GM12878 (cell line): ENCODE measurements at regions not wholly inside any gene's neighbourhood (a gene's known extent, or its start where the extent isn't known, plus 50 kb on each side); places are given as distances from the start of the nearest gene placed in this dataset.

Experiments used
- ATAC-seq: fragments of 200-7000 bp; cut with Tn5 transposase; 3 replicates; pipeline ENCODE4 v1.9.1; 2020; ENCODE audit warnings: mild to moderate bottlenecking, moderate library complexity
- BruUV-seq: library from RNA; stranded (reverse); fragments of 400-500 nt; replicated peaks from 2 replicates; lab custom pipeline; 2021; lab: Mats Ljungman, UMichigan
- CTCF ChIA-PET: fragments of 300-600 bp; sonication (Branson Sonifier 250); formaldehyde crosslinking; extraction: SDS; loops from one replicate; lab custom pipeline; 2021; ENCODE audit warnings: inconsistent platforms; lab: Yijun Ruan, JAX
- POLR2A ChIA-PET: fragments of 350-600 bp; formaldehyde crosslinking; extraction: SDS; loops from one replicate; lab custom pipeline; 2021; ENCODE audit warnings: inconsistent platforms; lab: Charles Lee
- RAD21 ChIA-PET: fragments of 300-600 bp; sonication (Branson Sonifier 250); formaldehyde crosslinking; loops from one replicate; lab custom pipeline; 2023; ENCODE audit warnings: antibody characterized with exemption; ENCODE audit not compliant: unreplicated experiment; lab: Charles Lee
- SMC1A ChIA-PET: fragments of 300-600 bp; sonication (Branson Sonifier 250); formaldehyde crosslinking; loops from one replicate; lab custom pipeline; 2023; ENCODE audit not compliant: unreplicated experiment, uncharacterized antibody; lab: Charles Lee
- DNase-seq: peaks from one replicate; pipeline ENCODE4 v3.0.0-alpha.2; 2011; ENCODE audit warnings: low read depth, low spot score
- FAIRE-seq: peaks from 3 replicates; lab custom pipeline; 2011; peaks lifted over from hg19 to GRCh38; lab: Jason Lieb, UNC
- H2AFZ ChIP-seq: 2 replicates; pipeline ENCODE4 v1.6.0; 2011; ENCODE audit warnings: low read depth, low read length, control low read depth; ENCODE audit not compliant: control insufficient read depth
- H3K27ac ChIP-seq: 2 replicates; pipeline ENCODE4 v1.5.1; 2011; ENCODE audit warnings: control low read depth; ENCODE audit not compliant: control insufficient read depth, insufficient read depth
- H3K27me3 ChIP-seq, 2 experiments: replicated peaks in 1 of 2; 2 replicates each; pipeline versions ENCODE4 v1.6.0 to v1.6.1; 2011; ENCODE audit warnings: low read length in 1 of 2; ENCODE audit not compliant: control insufficient read depth in 2 of 2, insufficient read depth in 2 of 2
- H3K36me3 ChIP-seq, 2 experiments: 2 replicates each; pipeline ENCODE4 v1.5.1; 2011; ENCODE audit warnings: low read length in 1 of 2; ENCODE audit not compliant: control insufficient read depth in 2 of 2, insufficient read depth in 2 of 2
- H3K4me1 ChIP-seq: 2 replicates; pipeline ENCODE4 v1.6.1; 2011; ENCODE audit warnings: mild to moderate bottlenecking, low read length, moderate library complexity, mixed read lengths; ENCODE audit not compliant: control insufficient read depth, insufficient read depth
- H3K4me2 ChIP-seq: 2 replicates; pipeline ENCODE4 v1.6.0; 2011; ENCODE audit warnings: control low read depth; ENCODE audit not compliant: control insufficient read depth, insufficient read depth
- H3K4me3 ChIP-seq: fragments of 200-600 bp; sonication (generic); 2 replicates; pipeline ENCODE4 v1.5.1; 2016
- H3K79me2 ChIP-seq: 2 replicates; pipeline ENCODE4 v1.6.0; 2011; ENCODE audit warnings: low read length; ENCODE audit not compliant: control insufficient read depth, insufficient read depth
- H3K9ac ChIP-seq: 2 replicates; pipeline ENCODE4 v1.8.0; 2011; ENCODE audit warnings: low read length, control low read depth, mixed read lengths; ENCODE audit not compliant: control insufficient read depth, insufficient read depth
- H3K9me3 ChIP-seq: replicated peaks from 3 replicates; pipeline ENCODE4 v1.5.1; 2011; ENCODE audit warnings: mild to moderate bottlenecking, low read length; ENCODE audit not compliant: control insufficient read depth, insufficient read depth
- H4K20me1 ChIP-seq: 2 replicates; pipeline ENCODE4 v1.6.0; 2011; ENCODE audit not compliant: control insufficient read depth, insufficient read depth
- DPF2 ChIP-seq: fragments of 450-650 bp; IDR thresholded peaks from 2 replicates; pipeline ENCODE4 v1.6.1; 2017; ENCODE audit warnings: mild to moderate bottlenecking
- MYB ChIP-seq: fragments of 150-350 bp; IDR thresholded peaks from 2 replicates; pipeline ENCODE4 v1.6.1; 2014; ENCODE audit warnings: mild to moderate bottlenecking, low read depth, low read length, borderline replicate concordance
- TAF1 ChIP-seq: IDR thresholded peaks from 2 replicates; pipeline ENCODE4 v1.6.1; 2011; ENCODE audit warnings: mild to moderate bottlenecking, low read depth, low read length, borderline replicate concordance
- TARDBP ChIP-seq: IDR thresholded peaks from 2 replicates; pipeline ENCODE4 v1.6.1; 2016; ENCODE audit warnings: borderline replicate concordance
- TBL1XR1 ChIP-seq: IDR thresholded peaks from 2 replicates; pipeline ENCODE4 v1.6.1; 2012; ENCODE audit warnings: low read depth, low read length, improper control_type of control experiment
- ZNF384 ChIP-seq: IDR thresholded peaks from 2 replicates; pipeline ENCODE4 v1.6.1; 2012; ENCODE audit warnings: low read depth, mild to moderate bottlenecking, low read length, improper control_type of control experiment, borderline replicate concordance
- in situ Hi-C: fragments of 300-500 bp; cut with MboI; formaldehyde crosslinking; loops from 9 replicates; pipeline ENCODE4 v1.14.3; 2018; ENCODE audit warnings: mixed read lengths
- intact Hi-C: fragments of 100-400 bp; cut with micrococcal nuclease; formaldehyde crosslinking; loops from one replicate; pipeline ENCODE4 v1.14.2; 2022; ENCODE audit not compliant: unreplicated experiment
- TF ChIP-seq, protein P1 (sequence below): fragments of 450-650 bp; IDR thresholded peaks from 2 replicates; pipeline ENCODE4 v1.6.1; 2016; ENCODE audit warnings: mild to moderate bottlenecking
- TF ChIP-seq, protein P2 (sequence below): fragments of 450-650 bp; IDR thresholded peaks from 2 replicates; pipeline ENCODE4 v1.6.1; 2017; ENCODE audit warnings: mild to moderate bottlenecking, low read depth, inconsistent platforms; ENCODE audit not compliant: poor library complexity, severe bottlenecking
- TF ChIP-seq, protein P3 (sequence below): IDR thresholded peaks from 2 replicates; pipeline ENCODE4 v1.6.1; 2012; ENCODE audit warnings: mild to moderate bottlenecking, low read depth, low read length
- TF ChIP-seq, protein P4 (sequence below), 3 experiments: IDR thresholded peaks in 2 of 3; conservative IDR thresholded peaks in 1 of 3; 2 replicates each; pipeline ENCODE4 v1.5.1; 2011; ENCODE audit warnings: low read depth in 3 of 3, low read length in 3 of 3, mild to moderate bottlenecking in 3 of 3, control low read depth in 2 of 3, moderate library complexity in 2 of 3, inconsistent platforms in 1 of 3, mixed read lengths in 1 of 3; ENCODE audit not compliant: control insufficient read depth in 2 of 3, insufficient read depth in 1 of 3; ENCODE audit errors: extremely low read depth in 1 of 3
- TF ChIP-seq, protein P5 (sequence below): fragments of 450-650 bp; IDR thresholded peaks from 2 replicates; pipeline ENCODE4 v1.6.1; 2016; ENCODE audit warnings: mild to moderate bottlenecking

DNA sequence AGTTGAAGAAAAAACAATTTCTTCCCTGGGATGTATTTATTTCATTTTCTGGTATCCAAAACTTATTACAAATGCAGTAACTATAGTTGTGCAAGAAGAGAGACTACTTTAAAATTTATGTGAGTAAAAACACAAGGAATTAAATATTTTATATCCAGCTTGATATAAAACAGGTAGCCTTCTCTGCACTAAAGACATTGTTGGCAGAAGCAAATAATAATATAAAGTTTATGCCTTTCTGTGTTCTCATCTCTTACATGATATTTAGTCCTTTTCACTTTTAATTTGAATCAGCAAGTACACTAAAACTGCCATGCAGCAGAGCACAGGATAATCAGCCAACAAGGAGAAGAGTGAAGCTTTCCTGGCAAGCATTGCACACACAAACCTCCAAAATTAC, 352.7 kb downstream of the ARL6IP6 start:
- Histone ChIP-seq H2AFZ (no peak overlapping the region), H3K4me2 (no peak overlapping the region), H3K9ac (no peak overlapping the region), H3K27ac (no peak overlapping the region), H4K20me1 (no peaks in the 10 kb centered on the region), H3K27me3 (no peaks in the 10 kb centered on the region), H3K4me3 (no peak overlapping the region), H3K79me2 (no peaks in the 10 kb centered on the region), H3K36me3 (no peaks in the 10 kb centered on the region), H3K4me1 (no peaks in the 10 kb centered on the region), H3K9me3 (no peaks in the 10 kb centered on the region)
- BruUV-seq = no TSS peak
- POLR2A ChIA-PET = no interaction called here
- RAD21 ChIA-PET = no interaction called here
- in situ Hi-C loops (no loop called here), intact Hi-C loops (no loop called here)
- DNase-seq (no peak), FAIRE-seq (no peak), ATAC-seq (no peak)
- CTCF ChIA-PET = interaction anchor here (1.3 kb wide), 1 partner anchor 9 kb away, joined by 6 read pairs; no protein-coding TSS in a partner anchor
- SMC1A ChIA-PET = no interaction called here
- no peak for TF ChIP-seq TAF1
- no peak for TF ChIP-seq TBL1XR1
- TF ChIP-seq TARDBP = no peak
- TF ChIP-seq, protein P1, sequence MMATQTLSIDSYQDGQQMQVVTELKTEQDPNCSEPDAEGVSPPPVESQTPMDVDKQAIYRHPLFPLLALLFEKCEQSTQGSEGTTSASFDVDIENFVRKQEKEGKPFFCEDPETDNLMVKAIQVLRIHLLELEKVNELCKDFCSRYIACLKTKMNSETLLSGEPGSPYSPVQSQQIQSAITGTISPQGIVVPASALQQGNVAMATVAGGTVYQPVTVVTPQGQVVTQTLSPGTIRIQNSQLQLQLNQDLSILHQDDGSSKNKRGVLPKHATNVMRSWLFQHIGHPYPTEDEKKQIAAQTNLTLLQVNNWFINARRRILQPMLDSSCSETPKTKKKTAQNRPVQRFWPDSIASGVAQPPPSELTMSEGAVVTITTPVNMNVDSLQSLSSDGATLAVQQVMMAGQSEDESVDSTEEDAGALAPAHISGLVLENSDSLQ = no peak
- TF ChIP-seq, protein P2, sequence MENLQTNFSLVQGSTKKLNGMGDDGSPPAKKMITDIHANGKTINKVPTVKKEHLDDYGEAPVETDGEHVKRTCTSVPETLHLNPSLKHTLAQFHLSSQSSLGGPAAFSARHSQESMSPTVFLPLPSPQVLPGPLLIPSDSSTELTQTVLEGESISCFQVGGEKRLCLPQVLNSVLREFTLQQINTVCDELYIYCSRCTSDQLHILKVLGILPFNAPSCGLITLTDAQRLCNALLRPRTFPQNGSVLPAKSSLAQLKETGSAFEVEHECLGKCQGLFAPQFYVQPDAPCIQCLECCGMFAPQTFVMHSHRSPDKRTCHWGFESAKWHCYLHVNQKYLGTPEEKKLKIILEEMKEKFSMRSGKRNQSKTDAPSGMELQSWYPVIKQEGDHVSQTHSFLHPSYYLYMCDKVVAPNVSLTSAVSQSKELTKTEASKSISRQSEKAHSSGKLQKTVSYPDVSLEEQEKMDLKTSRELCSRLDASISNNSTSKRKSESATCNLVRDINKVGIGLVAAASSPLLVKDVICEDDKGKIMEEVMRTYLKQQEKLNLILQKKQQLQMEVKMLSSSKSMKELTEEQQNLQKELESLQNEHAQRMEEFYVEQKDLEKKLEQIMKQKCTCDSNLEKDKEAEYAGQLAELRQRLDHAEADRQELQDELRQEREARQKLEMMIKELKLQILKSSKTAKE = no peak
- TF ChIP-seq ZNF384 = no peak
- no peak for TF ChIP-seq DPF2
- no peak for TF ChIP-seq MYB
- TF ChIP-seq, protein P3, sequence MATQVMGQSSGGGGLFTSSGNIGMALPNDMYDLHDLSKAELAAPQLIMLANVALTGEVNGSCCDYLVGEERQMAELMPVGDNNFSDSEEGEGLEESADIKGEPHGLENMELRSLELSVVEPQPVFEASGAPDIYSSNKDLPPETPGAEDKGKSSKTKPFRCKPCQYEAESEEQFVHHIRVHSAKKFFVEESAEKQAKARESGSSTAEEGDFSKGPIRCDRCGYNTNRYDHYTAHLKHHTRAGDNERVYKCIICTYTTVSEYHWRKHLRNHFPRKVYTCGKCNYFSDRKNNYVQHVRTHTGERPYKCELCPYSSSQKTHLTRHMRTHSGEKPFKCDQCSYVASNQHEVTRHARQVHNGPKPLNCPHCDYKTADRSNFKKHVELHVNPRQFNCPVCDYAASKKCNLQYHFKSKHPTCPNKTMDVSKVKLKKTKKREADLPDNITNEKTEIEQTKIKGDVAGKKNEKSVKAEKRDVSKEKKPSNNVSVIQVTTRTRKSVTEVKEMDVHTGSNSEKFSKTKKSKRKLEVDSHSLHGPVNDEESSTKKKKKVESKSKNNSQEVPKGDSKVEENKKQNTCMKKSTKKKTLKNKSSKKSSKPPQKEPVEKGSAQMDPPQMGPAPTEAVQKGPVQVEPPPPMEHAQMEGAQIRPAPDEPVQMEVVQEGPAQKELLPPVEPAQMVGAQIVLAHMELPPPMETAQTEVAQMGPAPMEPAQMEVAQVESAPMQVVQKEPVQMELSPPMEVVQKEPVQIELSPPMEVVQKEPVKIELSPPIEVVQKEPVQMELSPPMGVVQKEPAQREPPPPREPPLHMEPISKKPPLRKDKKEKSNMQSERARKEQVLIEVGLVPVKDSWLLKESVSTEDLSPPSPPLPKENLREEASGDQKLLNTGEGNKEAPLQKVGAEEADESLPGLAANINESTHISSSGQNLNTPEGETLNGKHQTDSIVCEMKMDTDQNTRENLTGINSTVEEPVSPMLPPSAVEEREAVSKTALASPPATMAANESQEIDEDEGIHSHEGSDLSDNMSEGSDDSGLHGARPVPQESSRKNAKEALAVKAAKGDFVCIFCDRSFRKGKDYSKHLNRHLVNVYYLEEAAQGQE = no peak
- TF ChIP-seq, protein P4, sequence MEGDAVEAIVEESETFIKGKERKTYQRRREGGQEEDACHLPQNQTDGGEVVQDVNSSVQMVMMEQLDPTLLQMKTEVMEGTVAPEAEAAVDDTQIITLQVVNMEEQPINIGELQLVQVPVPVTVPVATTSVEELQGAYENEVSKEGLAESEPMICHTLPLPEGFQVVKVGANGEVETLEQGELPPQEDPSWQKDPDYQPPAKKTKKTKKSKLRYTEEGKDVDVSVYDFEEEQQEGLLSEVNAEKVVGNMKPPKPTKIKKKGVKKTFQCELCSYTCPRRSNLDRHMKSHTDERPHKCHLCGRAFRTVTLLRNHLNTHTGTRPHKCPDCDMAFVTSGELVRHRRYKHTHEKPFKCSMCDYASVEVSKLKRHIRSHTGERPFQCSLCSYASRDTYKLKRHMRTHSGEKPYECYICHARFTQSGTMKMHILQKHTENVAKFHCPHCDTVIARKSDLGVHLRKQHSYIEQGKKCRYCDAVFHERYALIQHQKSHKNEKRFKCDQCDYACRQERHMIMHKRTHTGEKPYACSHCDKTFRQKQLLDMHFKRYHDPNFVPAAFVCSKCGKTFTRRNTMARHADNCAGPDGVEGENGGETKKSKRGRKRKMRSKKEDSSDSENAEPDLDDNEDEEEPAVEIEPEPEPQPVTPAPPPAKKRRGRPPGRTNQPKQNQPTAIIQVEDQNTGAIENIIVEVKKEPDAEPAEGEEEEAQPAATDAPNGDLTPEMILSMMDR (IDR thresholded peaks at IDR 0.05 in 2 of 3, conservative IDR thresholded peaks at IDR 0.05 in 1 of 3; ENCODE audit: control insufficient read depth in 2 of 3, extremely low read depth in 1 of 3, insufficient read depth in 1 of 3, low read depth in 3 of 3, low read length in 3 of 3) = no peak
- TF ChIP-seq, protein P5, sequence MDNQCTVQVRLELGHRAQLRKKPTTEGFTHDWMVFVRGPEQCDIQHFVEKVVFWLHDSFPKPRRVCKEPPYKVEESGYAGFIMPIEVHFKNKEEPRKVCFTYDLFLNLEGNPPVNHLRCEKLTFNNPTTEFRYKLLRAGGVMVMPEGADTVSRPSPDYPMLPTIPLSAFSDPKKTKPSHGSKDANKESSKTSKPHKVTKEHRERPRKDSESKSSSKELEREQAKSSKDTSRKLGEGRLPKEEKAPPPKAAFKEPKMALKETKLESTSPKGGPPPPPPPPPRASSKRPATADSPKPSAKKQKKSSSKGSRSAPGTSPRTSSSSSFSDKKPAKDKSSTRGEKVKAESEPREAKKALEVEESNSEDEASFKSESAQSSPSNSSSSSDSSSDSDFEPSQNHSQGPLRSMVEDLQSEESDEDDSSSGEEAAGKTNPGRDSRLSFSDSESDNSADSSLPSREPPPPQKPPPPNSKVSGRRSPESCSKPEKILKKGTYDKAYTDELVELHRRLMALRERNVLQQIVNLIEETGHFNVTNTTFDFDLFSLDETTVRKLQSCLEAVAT = no peak
